ENCODE measurements at regions not wholly inside any gene's neighbourhood (a gene's known extent, or its start where the extent isn't known, plus 50 kb on each side); places are given as distances from the start of the nearest gene placed in this dataset.
A peak's percentile ranks its signal among the peaks of the same experiment; 100 is the strongest.
"Not testable (repeated sequence)": the region's sequence is repeated elsewhere in the genome, so short reads cannot be mapped to it uniquely, and the experiment has no call there.

DNA sequence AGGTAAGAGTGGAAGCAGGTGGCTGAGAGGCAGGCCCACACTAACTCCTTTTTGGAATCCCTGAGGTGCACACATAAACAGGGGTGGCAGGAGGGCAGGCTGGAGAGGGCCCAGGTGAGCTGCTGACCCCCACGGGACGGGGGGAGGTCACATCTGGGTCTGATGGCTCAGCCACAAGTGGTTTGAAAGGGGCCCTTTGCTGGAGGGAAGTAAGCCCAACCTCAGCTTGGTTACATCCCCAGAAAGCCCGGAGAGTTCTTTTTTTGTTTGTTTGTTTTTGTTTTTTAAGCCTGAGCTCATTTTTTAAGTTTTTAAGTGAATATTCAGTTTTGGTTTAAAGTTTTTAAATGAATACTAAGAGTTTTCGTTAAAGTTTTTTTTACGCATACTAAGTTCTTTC, 72.8 kb upstream of the CUX1 start:
- H3K4me1 Mint-ChIP-seq: peaks cover 36% of the 10 kb centered on the region

DNA sequence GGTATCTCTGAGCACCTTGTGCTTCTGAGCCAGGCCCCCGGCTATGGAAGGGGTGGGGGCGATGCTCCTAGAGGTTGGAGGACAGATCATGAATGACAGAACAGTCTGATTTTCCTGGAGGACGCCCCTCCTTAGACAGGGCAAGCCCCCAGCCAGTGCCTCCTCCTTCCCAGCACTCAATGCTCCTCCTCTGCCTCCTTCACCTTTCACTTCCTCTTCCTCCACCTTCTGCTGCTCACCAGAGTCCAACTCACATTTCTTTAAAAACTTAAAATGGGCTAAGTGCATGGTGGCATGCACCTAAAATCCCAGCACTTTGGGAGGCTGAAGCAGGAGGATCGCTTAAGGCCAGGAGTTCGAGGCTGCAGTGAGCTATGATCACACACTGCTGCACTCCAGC, 71.1 kb upstream of the CUX1 start:
- Mint-ChIP-seq H3K27ac (no peak overlapping the region), H3K4me3 (no peak overlapping the region), H3K27me3 (no peaks in the 10 kb centered on the region), H3K4me1 (peaks cover 21% of the 10 kb centered on the region), H3K36me3 (ENCODE audit: low read depth) (no peaks in the 10 kb centered on the region), H3K9me3 (no peaks in the 10 kb centered on the region)
- ATAC-seq: no peak
- no peak for DNase-seq

More for the DNA sequence above, 72.8 kb upstream of the CUX1 start:
- H3K9me3 Mint-ChIP-seq: no peaks in the 10 kb centered on the region
- H3K4me3 Mint-ChIP-seq: no peak overlapping the region
- no peak overlapping the region for H3K27ac Mint-ChIP-seq
- no peak for ATAC-seq
- DNase-seq: no peak
- no peaks in the 10 kb centered on the region for H3K36me3 Mint-ChIP-seq (ENCODE audit: low read depth)
- no peaks in the 10 kb centered on the region for H3K27me3 Mint-ChIP-seq

DNA sequence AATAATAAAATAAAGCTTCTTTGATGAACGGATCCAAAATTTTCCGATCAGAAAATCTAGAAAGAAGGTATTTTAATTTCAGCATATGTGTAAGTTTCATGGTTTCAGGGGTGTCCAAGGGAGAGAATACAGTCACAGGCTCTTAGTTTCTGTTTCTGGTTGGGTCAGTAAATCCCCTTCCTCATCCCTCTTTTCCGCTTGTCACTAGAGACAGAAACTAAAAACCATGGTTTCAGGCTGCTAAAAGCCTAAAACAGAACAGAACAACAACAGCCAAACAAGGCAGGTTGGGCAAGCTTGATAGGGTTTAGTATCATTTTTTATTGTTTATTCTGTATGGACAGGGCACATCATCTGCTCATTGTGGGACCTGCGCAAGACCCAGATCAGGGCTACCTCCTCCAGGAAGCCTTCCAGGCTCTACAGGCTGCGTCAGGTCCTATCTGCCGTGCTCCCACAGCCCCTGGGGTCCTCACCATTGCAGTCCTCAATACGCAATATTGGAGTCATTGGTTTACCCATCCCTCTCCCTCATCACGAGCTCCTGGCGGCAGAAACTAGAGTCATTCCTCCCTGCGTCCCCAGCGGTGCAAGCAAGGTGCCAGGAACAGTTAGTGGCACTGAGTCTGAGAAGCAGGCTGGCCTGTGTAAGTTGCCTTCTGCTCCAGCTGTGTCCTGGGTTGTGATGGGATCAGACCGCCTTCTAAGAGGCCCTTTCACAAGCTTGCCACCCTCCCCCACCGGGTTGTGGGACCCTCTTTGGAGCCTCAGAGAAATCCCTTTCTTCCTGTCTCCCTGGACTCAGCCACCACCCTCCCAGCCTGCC, 70.2 kb upstream of the CUX1 start:
- H3K9me3 Mint-ChIP-seq: no peaks in the 10 kb centered on the region
- no peaks in the 10 kb centered on the region for H3K27me3 Mint-ChIP-seq
- ATAC-seq: no peak
- no peak overlapping the region for H3K4me3 Mint-ChIP-seq
- peaks cover 14% of the 10 kb centered on the region for H3K4me1 Mint-ChIP-seq
- no peaks in the 10 kb centered on the region for H3K36me3 Mint-ChIP-seq (ENCODE audit: low read depth)
- no peak for DNase-seq
- no peak overlapping the region for H3K27ac Mint-ChIP-seq

DNA sequence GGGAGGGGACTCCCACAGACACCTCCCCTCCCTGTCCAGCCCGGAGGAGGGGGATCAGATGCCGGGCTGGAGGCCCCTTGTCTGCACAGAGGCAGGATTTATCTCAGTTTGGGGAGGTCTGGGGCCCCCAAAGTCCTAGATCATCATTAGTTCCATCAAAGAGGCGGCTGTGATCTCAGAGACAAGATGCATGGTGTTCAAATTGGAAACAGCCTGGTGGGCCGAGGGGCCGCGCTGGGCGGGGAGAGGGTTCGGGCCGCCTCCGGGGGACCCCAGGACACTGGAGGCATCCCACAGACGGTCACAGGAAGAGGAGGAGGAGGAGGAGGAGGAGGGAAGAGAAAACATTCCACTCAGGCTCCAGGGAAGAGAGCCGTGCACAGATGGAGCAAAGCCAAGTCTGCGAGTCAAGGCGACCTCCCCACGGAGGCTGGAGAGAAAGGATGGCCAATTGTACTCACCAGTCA, 69.5 kb upstream of the CUX1 start:
- ATAC-seq: no peak
- H3K27ac Mint-ChIP-seq: no peak overlapping the region
- no peak overlapping the region for H3K4me3 Mint-ChIP-seq
- no peak for DNase-seq
- H3K27me3 Mint-ChIP-seq: no peaks in the 10 kb centered on the region
- peaks cover 9% of the 10 kb centered on the region for H3K4me1 Mint-ChIP-seq
- H3K9me3 Mint-ChIP-seq: no peaks in the 10 kb centered on the region
- no peaks in the 10 kb centered on the region for H3K36me3 Mint-ChIP-seq (ENCODE audit: low read depth)

DNA sequence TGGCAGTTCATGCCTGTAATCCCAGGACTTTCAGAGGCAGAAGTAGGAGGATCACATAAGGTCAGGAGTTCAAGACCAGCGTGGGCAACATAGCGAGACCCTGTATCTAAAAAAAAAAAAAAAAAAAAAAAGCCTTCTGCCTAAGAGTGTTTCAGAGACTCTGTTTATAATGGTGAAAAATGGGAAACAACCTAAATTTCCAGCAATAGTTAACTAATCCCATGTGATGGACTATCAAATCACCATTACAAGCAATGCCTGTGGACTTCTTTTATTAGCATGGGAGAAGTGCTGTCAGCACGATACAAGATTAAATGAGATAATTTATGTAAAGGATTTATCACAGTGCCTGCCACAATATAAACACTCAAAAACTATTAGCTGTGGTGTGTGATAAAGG, 67.5 kb upstream of the CUX1 start:
- Mint-ChIP-seq H3K4me1 (peaks cover 16% of the 10 kb centered on the region), H3K27ac (no peak overlapping the region), H3K4me3 (no peak overlapping the region), H3K27me3 (no peaks in the 10 kb centered on the region), H3K36me3 (ENCODE audit: low read depth) (no peaks in the 10 kb centered on the region), H3K9me3 (no peaks in the 10 kb centered on the region)
- ATAC-seq: no peak
- DNase-seq: no peak

DNA sequence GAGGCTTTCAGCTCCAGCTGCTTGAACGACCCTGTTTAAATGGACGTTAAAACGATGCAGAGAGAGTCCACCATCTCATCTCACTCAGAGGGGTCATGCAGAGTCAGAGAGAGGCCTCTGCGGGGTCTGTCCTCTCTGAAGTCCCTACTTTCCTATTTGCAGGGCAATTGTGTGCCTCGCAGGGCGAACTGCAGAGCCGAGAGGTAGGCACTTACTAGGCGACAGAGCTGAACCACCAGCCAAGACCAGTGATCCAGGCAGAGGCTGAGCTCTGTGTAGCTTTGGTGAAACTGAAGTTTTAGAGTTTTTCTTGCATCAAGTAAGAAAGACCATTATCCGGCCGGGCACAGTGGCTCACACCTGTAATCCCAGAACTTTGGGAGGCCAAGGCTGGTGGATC, 64.1 kb upstream of the CUX1 start:
- H3K27ac Mint-ChIP-seq: no peak overlapping the region
- no peaks in the 10 kb centered on the region for H3K36me3 Mint-ChIP-seq (ENCODE audit: low read depth)
- H3K4me3 Mint-ChIP-seq: no peak overlapping the region
- H3K27me3 Mint-ChIP-seq: peaks cover 2% of the 10 kb centered on the region
- ATAC-seq: no peak
- H3K9me3 Mint-ChIP-seq: no peaks in the 10 kb centered on the region
- H3K4me1 Mint-ChIP-seq: peaks cover 13% of the 10 kb centered on the region
- DNase-seq: no peak

DNA sequence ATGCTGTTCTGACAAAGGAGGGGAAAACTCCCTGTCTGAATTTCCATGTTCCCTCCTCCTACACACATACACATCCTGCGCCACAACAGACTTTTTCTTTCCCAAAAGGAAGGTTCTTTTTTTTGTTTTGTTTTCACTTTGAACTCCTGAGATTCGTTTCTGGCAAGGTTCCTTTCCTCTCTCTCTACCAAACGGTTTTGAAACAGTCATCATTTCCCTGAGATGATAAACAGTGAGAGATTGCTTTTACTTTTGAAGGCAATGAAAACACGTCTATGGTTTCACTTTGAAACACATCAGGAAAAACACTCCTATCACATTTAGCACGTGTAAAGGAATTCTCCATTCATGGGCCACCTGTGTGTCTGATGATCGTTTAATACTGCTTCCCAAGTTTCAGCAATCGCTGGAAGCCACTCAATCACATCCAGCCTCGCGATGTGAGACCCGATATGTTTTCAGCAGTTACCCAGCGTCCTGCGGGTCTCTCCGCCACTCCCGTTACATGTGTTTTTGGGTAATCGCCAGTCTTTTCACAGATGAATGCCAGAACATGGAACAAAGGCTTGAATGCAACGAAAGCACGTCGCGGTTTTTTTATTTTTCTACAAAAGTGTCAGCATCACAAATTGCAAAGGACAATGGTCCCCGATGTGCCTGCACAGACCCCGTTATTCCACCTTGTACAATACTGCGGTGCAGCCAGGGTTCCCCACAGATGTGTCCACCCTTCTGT, 62.8 kb upstream of the CUX1 start:
- peak; percentile 61 for ATAC-seq
- H3K27me3 Mint-ChIP-seq: peaks cover 2% of the 10 kb centered on the region
- H3K4me3 Mint-ChIP-seq: peak overlapping the region; percentile 82
- no peaks in the 10 kb centered on the region for H3K9me3 Mint-ChIP-seq
- no peaks in the 10 kb centered on the region for H3K36me3 Mint-ChIP-seq (ENCODE audit: low read depth)
- H3K27ac Mint-ChIP-seq: peak overlapping the region; percentile 58
- H3K4me1 Mint-ChIP-seq: peaks cover 13% of the 10 kb centered on the region
- no peak for DNase-seq

DNA sequence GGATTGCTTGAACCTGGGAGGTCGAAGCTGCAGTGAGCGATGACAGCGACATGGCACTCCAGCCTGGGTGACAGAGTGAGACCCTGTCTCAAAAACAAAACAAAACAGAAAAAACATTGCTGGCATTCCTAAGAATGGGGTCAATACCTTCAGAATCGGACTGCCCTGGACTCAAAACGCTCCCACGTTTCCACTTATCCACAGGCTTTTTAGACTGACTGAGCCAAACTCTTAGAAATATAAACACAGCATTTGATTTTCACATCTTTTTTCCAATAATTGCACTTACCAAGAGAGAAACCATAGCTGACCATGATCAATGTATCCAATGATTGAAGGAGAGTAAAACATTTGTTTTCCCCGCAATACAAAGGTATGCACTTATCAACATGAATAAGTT, 59.5 kb upstream of the CUX1 start:
- H3K36me3 Mint-ChIP-seq (ENCODE audit: low read depth): no peaks in the 10 kb centered on the region
- ATAC-seq: no peak

DNA sequence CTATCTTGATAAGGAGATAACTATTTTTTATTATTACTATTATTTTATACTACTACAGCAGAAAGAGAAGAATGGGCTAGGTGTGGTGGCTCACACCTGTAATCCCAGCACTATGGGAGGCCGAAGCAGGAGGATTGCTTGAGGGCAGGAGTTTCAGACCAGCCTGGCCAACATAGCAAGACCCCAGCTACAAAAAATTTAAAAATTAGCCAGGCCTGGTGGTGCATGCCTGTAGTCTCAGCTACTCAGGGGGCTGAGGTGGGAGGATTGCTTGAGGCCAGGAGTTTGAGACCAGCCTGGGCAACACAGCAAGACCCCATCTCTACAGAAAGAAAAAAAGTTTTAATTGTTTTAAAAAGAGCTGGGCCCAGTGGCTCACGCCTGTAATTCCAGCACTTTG, 58.9 kb upstream of the CUX1 start:
- H3K4me3 Mint-ChIP-seq; H3K27ac Mint-ChIP-seq; H3K36me3 Mint-ChIP-seq (ENCODE audit: low read depth); H3K27me3 Mint-ChIP-seq; DNase-seq; ATAC-seq; H3K9me3 Mint-ChIP-seq: not testable (repeated sequence)
- peaks cover 18% of the 10 kb centered on the region for H3K4me1 Mint-ChIP-seq

More for the DNA sequence above, 59.5 kb upstream of the CUX1 start:
- Mint-ChIP-seq H3K4me3 (no peak overlapping the region), H3K27ac (no peak overlapping the region), H3K4me1 (peaks cover 18% of the 10 kb centered on the region), H3K27me3 (peaks cover 2% of the 10 kb centered on the region), H3K9me3 (no peaks in the 10 kb centered on the region)
- DNase-seq: no peak

DNA sequence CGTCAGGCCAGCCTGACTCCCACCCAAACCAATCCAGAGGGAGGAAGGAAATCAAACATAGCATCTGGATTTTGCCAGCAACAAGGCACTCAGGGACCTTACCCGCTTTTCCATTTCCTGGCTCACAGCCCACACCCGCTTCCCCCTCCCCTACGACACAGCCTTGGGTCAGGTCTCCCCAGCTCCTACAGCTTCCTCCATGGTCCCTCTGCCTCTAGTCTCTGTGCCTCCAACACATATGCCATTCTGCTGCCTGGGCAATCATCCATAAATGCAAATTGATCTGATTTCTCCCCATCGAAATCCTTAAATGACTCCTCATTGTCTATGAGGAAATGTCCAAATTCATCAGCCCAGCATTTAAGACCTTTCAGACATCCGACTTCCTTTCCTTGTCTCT, 53.2 kb upstream of the CUX1 start:
- Mint-ChIP-seq H3K27ac (no peak overlapping the region), H3K27me3 (no peaks in the 10 kb centered on the region), H3K4me1 (peaks cover 5% of the 10 kb centered on the region), H3K9me3 (no peaks in the 10 kb centered on the region), H3K36me3 (ENCODE audit: low read depth) (no peaks in the 10 kb centered on the region), H3K4me3 (no peak overlapping the region)
- no peak for ATAC-seq
- no peak for DNase-seq

DNA sequence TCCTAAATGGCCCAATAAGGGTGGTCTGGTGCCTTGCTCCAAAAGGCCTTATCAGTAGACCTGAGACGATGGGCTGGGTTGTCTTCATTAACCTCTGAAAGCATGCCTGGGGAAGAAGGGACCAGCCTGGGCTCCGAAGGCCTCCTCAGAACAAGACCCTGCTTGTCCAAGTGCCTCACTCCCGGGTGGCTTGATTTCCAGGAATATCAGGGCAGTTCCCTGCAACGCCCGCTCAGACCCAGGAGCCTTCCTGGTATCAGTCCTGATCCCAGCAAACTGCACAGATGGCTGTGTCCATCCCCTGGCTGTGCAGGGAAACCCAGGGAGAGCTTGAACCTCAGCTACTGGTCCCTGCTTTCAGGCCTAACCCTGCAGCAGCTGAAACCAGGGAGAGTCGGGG, 49.9 kb upstream of the CUX1 start:
- Mint-ChIP-seq H3K4me3 (no peak overlapping the region), H3K9me3 (no peaks in the 10 kb centered on the region), H3K36me3 (ENCODE audit: low read depth) (no peaks in the 10 kb centered on the region), H3K4me1 (no peaks in the 10 kb centered on the region), H3K27me3 (peaks cover 2% of the 10 kb centered on the region), H3K27ac (no peak overlapping the region)
- ATAC-seq: no peak
- DNase-seq: no peak
